Gastroesophageal sphincter (tissue), 3 donors: ENCODE measurements at regions not wholly inside any gene's neighbourhood (a gene's known extent, or its start where the extent isn't known, plus 50 kb on each side); places are given as distances from the start of the nearest gene placed in this dataset.

Source experiments
- EP300 ChIP-seq: sonication (generic); formaldehyde crosslinking; IDR thresholded peaks from one replicate; pipeline ENCODE4 v1.6.1; 2017; ENCODE audit warnings: antibody characterized with exemption, mild to moderate bottlenecking
- POLR2AphosphoS5 ChIP-seq: sonication (generic); formaldehyde crosslinking; IDR thresholded peaks from one replicate; pipeline ENCODE4 v1.6.1; 2017; ENCODE audit warnings: antibody characterized with exemption
- TF ChIP-seq, protein P1 (sequence below), 4 experiments: fragments of 200-600 bp in 2 of 4; fragments of 450-650 bp in 2 of 4; sonication (generic) in 1 of 4; IDR thresholded peaks; one replicate each; pipeline ENCODE4 v1.5.1; 2017 to 2019; ENCODE audit warnings: antibody characterized with exemption in 4 of 4, mild to moderate bottlenecking in 2 of 4, moderate library complexity in 2 of 4

DNA sequence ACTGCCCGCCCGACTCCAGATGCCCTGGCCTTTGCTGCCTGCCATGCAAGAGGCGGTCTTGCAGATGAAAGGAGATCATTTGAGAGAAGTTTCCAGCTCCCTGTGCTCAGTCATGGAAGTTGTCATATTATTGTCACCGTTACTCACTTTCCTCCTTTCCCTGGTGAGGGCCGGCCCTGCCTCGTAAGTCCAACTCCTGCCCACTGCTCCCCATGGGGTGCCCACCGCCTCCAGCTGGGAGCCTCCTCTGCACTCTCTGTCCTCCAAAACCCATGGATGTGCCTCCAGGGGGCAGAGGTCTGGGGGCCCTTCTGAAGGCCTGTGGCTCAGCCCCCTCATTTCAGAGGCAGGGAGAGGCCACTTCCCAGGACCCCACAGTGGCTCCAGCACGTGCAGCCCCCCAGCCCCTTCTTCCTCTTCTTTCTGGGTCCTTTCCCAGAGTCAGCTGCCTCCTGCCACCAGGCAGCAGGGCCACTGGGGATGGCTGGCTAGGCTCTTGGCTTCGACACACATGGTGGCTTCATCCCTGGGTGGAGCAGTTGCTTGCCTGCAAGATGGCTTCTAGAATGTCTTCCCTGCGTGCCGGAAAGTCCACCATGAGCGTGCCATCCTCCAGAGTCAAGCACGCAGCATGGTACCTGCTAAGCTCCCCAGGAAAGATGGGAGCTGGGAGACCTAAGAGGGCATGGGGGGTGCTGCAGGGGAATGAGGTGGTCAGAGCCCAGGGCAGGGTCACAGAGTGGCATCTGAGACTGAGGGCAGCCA, 97.9 kb upstream of the RUNX3 start:
- TF ChIP-seq, protein P1, sequence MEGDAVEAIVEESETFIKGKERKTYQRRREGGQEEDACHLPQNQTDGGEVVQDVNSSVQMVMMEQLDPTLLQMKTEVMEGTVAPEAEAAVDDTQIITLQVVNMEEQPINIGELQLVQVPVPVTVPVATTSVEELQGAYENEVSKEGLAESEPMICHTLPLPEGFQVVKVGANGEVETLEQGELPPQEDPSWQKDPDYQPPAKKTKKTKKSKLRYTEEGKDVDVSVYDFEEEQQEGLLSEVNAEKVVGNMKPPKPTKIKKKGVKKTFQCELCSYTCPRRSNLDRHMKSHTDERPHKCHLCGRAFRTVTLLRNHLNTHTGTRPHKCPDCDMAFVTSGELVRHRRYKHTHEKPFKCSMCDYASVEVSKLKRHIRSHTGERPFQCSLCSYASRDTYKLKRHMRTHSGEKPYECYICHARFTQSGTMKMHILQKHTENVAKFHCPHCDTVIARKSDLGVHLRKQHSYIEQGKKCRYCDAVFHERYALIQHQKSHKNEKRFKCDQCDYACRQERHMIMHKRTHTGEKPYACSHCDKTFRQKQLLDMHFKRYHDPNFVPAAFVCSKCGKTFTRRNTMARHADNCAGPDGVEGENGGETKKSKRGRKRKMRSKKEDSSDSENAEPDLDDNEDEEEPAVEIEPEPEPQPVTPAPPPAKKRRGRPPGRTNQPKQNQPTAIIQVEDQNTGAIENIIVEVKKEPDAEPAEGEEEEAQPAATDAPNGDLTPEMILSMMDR (IDR thresholded peaks at IDR 0.05): no peak
- TF ChIP-seq POLR2AphosphoS5 (no peak), EP300 (no peak)
